ENCODE measurements at regions not wholly inside any gene's neighbourhood (a gene's known extent, or its start where the extent isn't known, plus 50 kb on each side); places are given as distances from the start of the nearest gene placed in this dataset.
"Not testable (repeated sequence)": the region's sequence is repeated elsewhere in the genome, so short reads cannot be mapped to it uniquely, and the experiment has no call there.

GRCh38 chr20:56903858-56904257 lies 274.8 kb downstream of the TFAP2C start:
- no peak for DNase-seq
- Histone ChIP-seq H3K4me1 (ENCODE audit: control extremely low read depth in 1 of 4, control insufficient read depth in 4 of 4, insufficient read depth in 4 of 4, low read length in 3 of 4) (no peaks in the 10 kb centered on the region), H3K4me3 (ENCODE audit: control insufficient read depth in 1 of 7, extremely low read depth in 1 of 7, insufficient read depth in 4 of 7, low read depth in 2 of 7, low read length in 6 of 7) (no peak overlapping the region), H3K27ac (ENCODE audit: insufficient read depth in 1 of 2, low read depth in 1 of 2, low read length in 2 of 2, poor library complexity in 1 of 2, severe bottlenecking in 2 of 2) (no peak overlapping the region), H3K9me3 (ENCODE audit: control extremely low read depth in 1 of 5, control insufficient read depth in 4 of 5, insufficient read depth in 2 of 5, low read depth in 1 of 5, low read length in 4 of 5) (peaks cover 0 to 4% (median 0%) of the 10 kb centered on the region in 5 experiments), H3K27me3 (replicated peaks in 2 of 5; ENCODE audit: control insufficient read depth in 4 of 5, insufficient read depth in 5 of 5, low read length in 4 of 5) (peaks cover 0 to 4% (median 0%) of the 10 kb centered on the region in 5 experiments), H3K36me3 (ENCODE audit: control insufficient read depth in 4 of 4, insufficient read depth in 4 of 4, low read length in 3 of 4) (no peaks in the 10 kb centered on the region)
- ChIA-PET CTCF (no interaction called here), POLR2A (no interaction called here)
- WGBS (ENCODE audit: insufficient coverage): 93% methylated on average over 4 of the region's 4 CpGs

- H3K9me3 ChIP-seq (ENCODE audit: control extremely low read depth in 1 of 5, control insufficient read depth in 4 of 5, insufficient read depth in 2 of 5, low read depth in 1 of 5, low read length in 4 of 5): no peaks in the 10 kb centered on the region
- H3K27me3 ChIP-seq (replicated peaks in 2 of 5; ENCODE audit: control insufficient read depth in 4 of 5, insufficient read depth in 5 of 5, low read length in 4 of 5): peaks cover 0 to 21% (median 2%) of the 10 kb centered on the region in 5 experiments
- 84% methylated on average over 7 of the region's 16 CpGs for WGBS (ENCODE audit: insufficient coverage)
- H3K4me1 ChIP-seq (ENCODE audit: control extremely low read depth in 1 of 4, control insufficient read depth in 4 of 4, insufficient read depth in 4 of 4, low read length in 3 of 4): no peaks in the 10 kb centered on the region
- DNase-seq: no peak
- CTCF ChIA-PET: no interaction called here
- H3K4me3 ChIP-seq (ENCODE audit: control insufficient read depth in 1 of 7, extremely low read depth in 1 of 7, insufficient read depth in 4 of 7, low read depth in 2 of 7, low read length in 6 of 7): no peak overlapping the region
- POLR2A ChIA-PET: no interaction called here
- H3K27ac ChIP-seq (ENCODE audit: insufficient read depth in 1 of 2, low read depth in 1 of 2, low read length in 2 of 2, poor library complexity in 1 of 2, severe bottlenecking in 2 of 2): no peak overlapping the region
- no peaks in the 10 kb centered on the region for H3K36me3 ChIP-seq (ENCODE audit: control insufficient read depth in 4 of 4, insufficient read depth in 4 of 4, low read length in 3 of 4)
These were observed 281.0 kb downstream of the TFAP2C start for GRCh38 chr20:56909918-56910714.

GRCh38 chr20:56911946-56912345 lies 282.8 kb downstream of the TFAP2C start:
- no peak overlapping the region for H3K4me3 ChIP-seq (ENCODE audit: control insufficient read depth in 1 of 7, extremely low read depth in 1 of 7, insufficient read depth in 4 of 7, low read depth in 2 of 7, low read length in 6 of 7)
- H3K4me1 ChIP-seq (ENCODE audit: control extremely low read depth in 1 of 4, control insufficient read depth in 4 of 4, insufficient read depth in 4 of 4, low read length in 3 of 4): no peaks in the 10 kb centered on the region
- ChIA-PET CTCF (no interaction called here), POLR2A (no interaction called here)
- peaks cover 0 to 25% (median 2%) of the 10 kb centered on the region in 5 experiments for H3K27me3 ChIP-seq (replicated peaks in 2 of 5; ENCODE audit: control insufficient read depth in 4 of 5, insufficient read depth in 5 of 5, low read length in 4 of 5)
- no peak for DNase-seq
- no peaks in the 10 kb centered on the region for H3K36me3 ChIP-seq (ENCODE audit: control insufficient read depth in 4 of 4, insufficient read depth in 4 of 4, low read length in 3 of 4)
- WGBS (ENCODE audit: insufficient coverage): 70% methylated on average over 18 of the region's 18 CpGs
- no peaks in the 10 kb centered on the region for H3K9me3 ChIP-seq (ENCODE audit: control extremely low read depth in 1 of 5, control insufficient read depth in 4 of 5, insufficient read depth in 2 of 5, low read depth in 1 of 5, low read length in 4 of 5)
- no peak overlapping the region for H3K27ac ChIP-seq (ENCODE audit: insufficient read depth in 1 of 2, low read depth in 1 of 2, low read length in 2 of 2, poor library complexity in 1 of 2, severe bottlenecking in 2 of 2)

GRCh38 chr20:56914532-56914931 lies 285.4 kb downstream of the TFAP2C start:
- WGBS (ENCODE audit: insufficient coverage): 90% methylated on average over 5 of the region's 5 CpGs
- peaks cover 0 to 30% (median 6%) of the 10 kb centered on the region in 5 experiments for H3K27me3 ChIP-seq (replicated peaks in 2 of 5; ENCODE audit: control insufficient read depth in 4 of 5, insufficient read depth in 5 of 5, low read length in 4 of 5)
- ChIA-PET CTCF (no interaction called here), POLR2A (no interaction called here)
- H3K36me3 ChIP-seq (ENCODE audit: control insufficient read depth in 4 of 4, insufficient read depth in 4 of 4, low read length in 3 of 4): no peaks in the 10 kb centered on the region
- H3K27ac ChIP-seq (ENCODE audit: insufficient read depth in 1 of 2, low read depth in 1 of 2, low read length in 2 of 2, poor library complexity in 1 of 2, severe bottlenecking in 2 of 2): no peak overlapping the region
- no peak for DNase-seq
- no peak overlapping the region for H3K4me3 ChIP-seq (ENCODE audit: control insufficient read depth in 1 of 7, extremely low read depth in 1 of 7, insufficient read depth in 4 of 7, low read depth in 2 of 7, low read length in 6 of 7)
- no peaks in the 10 kb centered on the region for H3K4me1 ChIP-seq (ENCODE audit: control extremely low read depth in 1 of 4, control insufficient read depth in 4 of 4, insufficient read depth in 4 of 4, low read length in 3 of 4)
- H3K9me3 ChIP-seq (ENCODE audit: control extremely low read depth in 1 of 5, control insufficient read depth in 4 of 5, insufficient read depth in 2 of 5, low read depth in 1 of 5, low read length in 4 of 5): no peaks in the 10 kb centered on the region

GRCh38 chr20:56916345-56916622 lies 287.2 kb downstream of the TFAP2C start:
- H3K27me3 ChIP-seq (replicated peaks in 2 of 5; ENCODE audit: control insufficient read depth in 4 of 5, insufficient read depth in 5 of 5, low read length in 4 of 5): peaks cover 0 to 32% (median 6%) of the 10 kb centered on the region in 5 experiments
- DNase-seq: no peak
- H3K36me3 ChIP-seq (ENCODE audit: control insufficient read depth in 4 of 4, insufficient read depth in 4 of 4, low read length in 3 of 4): no peaks in the 10 kb centered on the region
- CTCF ChIA-PET: no interaction called here
- POLR2A ChIA-PET: no interaction called here
- WGBS (ENCODE audit: insufficient coverage): 97% methylated on average over 10 of the region's 10 CpGs
- no peak overlapping the region for H3K27ac ChIP-seq (ENCODE audit: insufficient read depth in 1 of 2, low read depth in 1 of 2, low read length in 2 of 2, poor library complexity in 1 of 2, severe bottlenecking in 2 of 2)
- no peaks in the 10 kb centered on the region for H3K9me3 ChIP-seq (ENCODE audit: control extremely low read depth in 1 of 5, control insufficient read depth in 4 of 5, insufficient read depth in 2 of 5, low read depth in 1 of 5, low read length in 4 of 5)
- no peaks in the 10 kb centered on the region for H3K4me1 ChIP-seq (ENCODE audit: control extremely low read depth in 1 of 4, control insufficient read depth in 4 of 4, insufficient read depth in 4 of 4, low read length in 3 of 4)
- H3K4me3 ChIP-seq (ENCODE audit: control insufficient read depth in 1 of 7, extremely low read depth in 1 of 7, insufficient read depth in 4 of 7, low read depth in 2 of 7, low read length in 6 of 7): no peak overlapping the region

- H3K27ac ChIP-seq (ENCODE audit: insufficient read depth in 1 of 2, low read depth in 1 of 2, low read length in 2 of 2, poor library complexity in 1 of 2, severe bottlenecking in 2 of 2); CTCF ChIA-PET: not testable (repeated sequence)
- H3K27me3 ChIP-seq (replicated peaks in 2 of 5; ENCODE audit: control insufficient read depth in 4 of 5, insufficient read depth in 5 of 5, low read length in 4 of 5): peaks cover 9 to 55% (median 15%) of the 10 kb centered on the region in 5 experiments
These were observed 290.9 kb downstream of the TFAP2C start for GRCh38 chr20:56920041-56920440.

GRCh38 chr20:56922497-56922896 lies 293.4 kb downstream of the TFAP2C start:
- Histone ChIP-seq H3K27ac (ENCODE audit: insufficient read depth in 1 of 2, low read depth in 1 of 2, low read length in 2 of 2, poor library complexity in 1 of 2, severe bottlenecking in 2 of 2) (no peak overlapping the region), H3K4me1 (ENCODE audit: control extremely low read depth in 1 of 4, control insufficient read depth in 4 of 4, insufficient read depth in 4 of 4, low read length in 3 of 4) (peaks cover 0 to 8% (median 1%) of the 10 kb centered on the region in 4 experiments), H3K36me3 (ENCODE audit: control insufficient read depth in 4 of 4, insufficient read depth in 4 of 4, low read length in 3 of 4) (no peaks in the 10 kb centered on the region), H3K27me3 (replicated peaks in 2 of 5; ENCODE audit: control insufficient read depth in 4 of 5, insufficient read depth in 5 of 5, low read length in 4 of 5) (peaks cover 21 to 75% (median 33%) of the 10 kb centered on the region in 5 experiments), H3K4me3 (ENCODE audit: control insufficient read depth in 1 of 7, extremely low read depth in 1 of 7, insufficient read depth in 4 of 7, low read depth in 2 of 7, low read length in 6 of 7) (no peak overlapping the region), H3K9me3 (ENCODE audit: control extremely low read depth in 1 of 5, control insufficient read depth in 4 of 5, insufficient read depth in 2 of 5, low read depth in 1 of 5, low read length in 4 of 5) (peaks cover 0 to 2% (median 0%) of the 10 kb centered on the region in 5 experiments)
- POLR2A ChIA-PET: no interaction called here
- no peak for DNase-seq
- 69% methylated on average over 3 of the region's 9 CpGs for WGBS (ENCODE audit: insufficient coverage)
- CTCF ChIA-PET: no interaction called here

More at GRCh38 chr20:56920041-56920440, 290.9 kb downstream of the TFAP2C start:
- H3K9me3 ChIP-seq (ENCODE audit: control extremely low read depth in 1 of 5, control insufficient read depth in 4 of 5, insufficient read depth in 2 of 5, low read depth in 1 of 5, low read length in 4 of 5); H3K4me1 ChIP-seq (ENCODE audit: control extremely low read depth in 1 of 4, control insufficient read depth in 4 of 4, insufficient read depth in 4 of 4, low read length in 3 of 4); POLR2A ChIA-PET; DNase-seq; H3K4me3 ChIP-seq (ENCODE audit: control insufficient read depth in 1 of 7, extremely low read depth in 1 of 7, insufficient read depth in 4 of 7, low read depth in 2 of 7, low read length in 6 of 7); H3K36me3 ChIP-seq (ENCODE audit: control insufficient read depth in 4 of 4, insufficient read depth in 4 of 4, low read length in 3 of 4): not testable (repeated sequence)
- 0% methylated on average over 1 of the region's 4 CpGs for WGBS (ENCODE audit: insufficient coverage)

Data from common myeloid progenitor, CD34-positive (primary cell).